ENCODE measurements at regions not wholly inside any gene's neighbourhood (a gene's known extent, or its start where the extent isn't known, plus 50 kb on each side); places are given as distances from the start of the nearest gene placed in this dataset.

- TF ChIP-seq SIN3A (conservative IDR thresholded peaks at IDR 0.05 in 1 of 2, IDR thresholded peaks at IDR 0.05 in 1 of 2; ENCODE audit: low read depth in 1 of 2, low read length in 2 of 2) (no peak), SIX5 (IDR thresholded peaks at IDR 0.05; ENCODE audit: low read depth, low read length) (no peak), RXRA (IDR thresholded peaks at IDR 0.05; ENCODE audit: insufficient read depth, low read depth, low read length) (no peak), RNF2 (IDR thresholded peaks at IDR 0.05; ENCODE audit: borderline replicate concordance, low read depth, low read length, missing control alignments, poor library complexity, severe bottlenecking) (no peak), JUN (IDR thresholded peaks at IDR 0.05; ENCODE audit: low read depth, low read length) (no peak), MAX (IDR thresholded peaks at IDR 0.05) (no peak), POU5F1 (IDR thresholded peaks at IDR 0.05; ENCODE audit: low read depth, low read length) (no peak), NRF1 (IDR thresholded peaks at IDR 0.05; ENCODE audit: low read depth, low read length) (no peak)
- TF ChIP-seq, protein P1, sequence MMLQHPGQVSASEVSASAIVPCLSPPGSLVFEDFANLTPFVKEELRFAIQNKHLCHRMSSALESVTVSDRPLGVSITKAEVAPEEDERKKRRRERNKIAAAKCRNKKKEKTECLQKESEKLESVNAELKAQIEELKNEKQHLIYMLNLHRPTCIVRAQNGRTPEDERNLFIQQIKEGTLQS (IDR thresholded peaks at IDR 0.05; ENCODE audit: insufficient read depth, low read depth, low read length), result no peak
- TF ChIP-seq, protein P2, sequence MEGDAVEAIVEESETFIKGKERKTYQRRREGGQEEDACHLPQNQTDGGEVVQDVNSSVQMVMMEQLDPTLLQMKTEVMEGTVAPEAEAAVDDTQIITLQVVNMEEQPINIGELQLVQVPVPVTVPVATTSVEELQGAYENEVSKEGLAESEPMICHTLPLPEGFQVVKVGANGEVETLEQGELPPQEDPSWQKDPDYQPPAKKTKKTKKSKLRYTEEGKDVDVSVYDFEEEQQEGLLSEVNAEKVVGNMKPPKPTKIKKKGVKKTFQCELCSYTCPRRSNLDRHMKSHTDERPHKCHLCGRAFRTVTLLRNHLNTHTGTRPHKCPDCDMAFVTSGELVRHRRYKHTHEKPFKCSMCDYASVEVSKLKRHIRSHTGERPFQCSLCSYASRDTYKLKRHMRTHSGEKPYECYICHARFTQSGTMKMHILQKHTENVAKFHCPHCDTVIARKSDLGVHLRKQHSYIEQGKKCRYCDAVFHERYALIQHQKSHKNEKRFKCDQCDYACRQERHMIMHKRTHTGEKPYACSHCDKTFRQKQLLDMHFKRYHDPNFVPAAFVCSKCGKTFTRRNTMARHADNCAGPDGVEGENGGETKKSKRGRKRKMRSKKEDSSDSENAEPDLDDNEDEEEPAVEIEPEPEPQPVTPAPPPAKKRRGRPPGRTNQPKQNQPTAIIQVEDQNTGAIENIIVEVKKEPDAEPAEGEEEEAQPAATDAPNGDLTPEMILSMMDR (IDR thresholded peaks at IDR 0.05; ENCODE audit: control extremely low read depth in 1 of 3, insufficient read depth in 1 of 3, low read depth in 1 of 3, low read length in 3 of 3), result no peak
- TF ChIP-seq, protein P3, sequence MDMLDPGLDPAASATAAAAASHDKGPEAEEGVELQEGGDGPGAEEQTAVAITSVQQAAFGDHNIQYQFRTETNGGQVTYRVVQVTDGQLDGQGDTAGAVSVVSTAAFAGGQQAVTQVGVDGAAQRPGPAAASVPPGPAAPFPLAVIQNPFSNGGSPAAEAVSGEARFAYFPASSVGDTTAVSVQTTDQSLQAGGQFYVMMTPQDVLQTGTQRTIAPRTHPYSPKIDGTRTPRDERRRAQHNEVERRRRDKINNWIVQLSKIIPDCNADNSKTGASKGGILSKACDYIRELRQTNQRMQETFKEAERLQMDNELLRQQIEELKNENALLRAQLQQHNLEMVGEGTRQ (IDR thresholded peaks at IDR 0.05; ENCODE audit: low read length), result no peak
Observed at GRCh38 chr5:44565360-44565759, 176.1 kb upstream of the FGF10 start.

Data from H1 (cell line).